Tibial nerve (tissue), 4 donors: ENCODE measurements at regions not wholly inside any gene's neighbourhood (a gene's known extent, or its start where the extent isn't known, plus 50 kb on each side); places are given as distances from the start of the nearest gene placed in this dataset.

Experiments
- CTCF ChIP-seq, 5 experiments: fragments of 200-600 bp in 3 of 5; fragments of 450-650 bp in 2 of 5; sonication (generic) in 3 of 5; IDR thresholded peaks; one replicate each; pipeline ENCODE4 v1.5.1; 2016 to 2019; ENCODE audit warnings: antibody characterized with exemption in 5 of 5, mild to moderate bottlenecking in 3 of 5, moderate library complexity in 2 of 5
- EP300 ChIP-seq, 2 donors: sonication (generic); formaldehyde crosslinking; IDR thresholded peaks; one replicate each; pipeline ENCODE4 v1.6.1; 2017; ENCODE audit warnings: antibody characterized with exemption in 2 of 2, mild to moderate bottlenecking in 1 of 2
- POLR2A ChIP-seq, 2 donors: fragments of 450-650 bp; IDR thresholded peaks; one replicate each; pipeline ENCODE4 v1.6.1; 2017; ENCODE audit warnings: antibody characterized with exemption in 2 of 2, mild to moderate bottlenecking in 2 of 2, moderate library complexity in 2 of 2

- TF ChIP-seq CTCF (IDR thresholded peaks at IDR 0.05): no peak
- peak in 1 of 2 donors; percentile 42 for TF ChIP-seq EP300 (IDR thresholded peaks at IDR 0.05)
- TF ChIP-seq POLR2A (IDR thresholded peaks at IDR 0.05): no peak
Observed at GRCh38 chr13:22505489-22505888, 675.3 kb upstream of the SGCG start.
